Esophagus (tissue), 2 donors: ENCODE measurements at regions not wholly inside any gene's neighbourhood (a gene's known extent, or its start where the extent isn't known, plus 50 kb on each side); places are given as distances from the start of the nearest gene placed in this dataset.

Source experiments
- H3K27ac ChIP-seq, 2 donors: one replicate each; pipeline ENCODE4 v1.5.1; 2013; ENCODE audit warnings: low read depth in 2 of 2, mild to moderate bottlenecking in 2 of 2, inconsistent platforms in 1 of 2, low read length in 1 of 2, moderate library complexity in 1 of 2
- H3K27me3 ChIP-seq, 2 donors: one replicate each; pipeline ENCODE4 v1.6.1; 2013; ENCODE audit warnings: low read length in 2 of 2, control low read depth in 1 of 2, mild to moderate bottlenecking in 1 of 2; ENCODE audit not compliant: insufficient read depth in 2 of 2, control insufficient read depth in 1 of 2
- H3K36me3 ChIP-seq, 2 donors: one replicate each; pipeline ENCODE4 v1.6.1; 2013; ENCODE audit warnings: low read length in 1 of 2; ENCODE audit not compliant: control insufficient read depth in 2 of 2, insufficient read depth in 2 of 2
- H3K4me1 ChIP-seq, 2 donors: one replicate each; pipeline ENCODE4 v1.6.1; 2013; ENCODE audit warnings: low read length in 1 of 2; ENCODE audit not compliant: control insufficient read depth in 2 of 2, insufficient read depth in 2 of 2
- H3K4me3 ChIP-seq, 2 donors: one replicate each; pipeline ENCODE4 v1.5.1; 2013; ENCODE audit warnings: low read length in 2 of 2, mild to moderate bottlenecking in 2 of 2, low read depth in 1 of 2, moderate library complexity in 1 of 2
- H3K9me3 ChIP-seq, 2 donors: one replicate each; pipeline ENCODE4 v1.6.1; 2013; ENCODE audit warnings: mild to moderate bottlenecking in 2 of 2, low read depth in 1 of 2, low read length in 1 of 2, moderate library complexity in 1 of 2; ENCODE audit not compliant: control insufficient read depth in 2 of 2, insufficient read depth in 1 of 2
- WGBS, 2 donors: extraction: QIAGEN DNeasy Blood & Tissue Kit; methylation state at CpG; one replicate each; pipeline ENCODE4 v1.1.7; 2013; 5-methylcytosine and 5-hydroxymethylcytosine counted together
- donor health status: healthy with polysubstance abuse.
- donor health status: Bipolar disorder and iron deficiency.

- no peaks in the 10 kb centered on the region for H3K36me3 ChIP-seq
- no peak overlapping the region for H3K27ac ChIP-seq
- H3K9me3 ChIP-seq = no peaks in the 10 kb centered on the region
- no peak overlapping the region for H3K4me3 ChIP-seq
- no peaks in the 10 kb centered on the region for H3K27me3 ChIP-seq
- no peaks in the 10 kb centered on the region for H3K4me1 ChIP-seq
- 18 to 24% methylated on average over 1 of the region's 1 CpG for WGBS, 2 donors
Measured at GRCh38 chr16:62516001-62516400, 479.8 kb upstream of the CDH8 start.

GRCh38 chr16:62503073-62503472 lies 466.8 kb upstream of the CDH8 start:
- Histone ChIP-seq H3K9me3 (no peaks in the 10 kb centered on the region), H3K27me3 (no peaks in the 10 kb centered on the region), H3K27ac (no peak overlapping the region), H3K4me1 (no peaks in the 10 kb centered on the region), H3K36me3 (no peaks in the 10 kb centered on the region), H3K4me3 (no peak overlapping the region)
- 76 to 81% methylated on average over 3 of the region's 3 CpGs for WGBS, 2 donors

- Histone ChIP-seq H3K27me3 (no peaks in the 10 kb centered on the region), H3K4me3 (no peak overlapping the region), H3K4me1 (peaks cover 0 to 3% of the 10 kb centered on the region in 2 donors), H3K27ac (no peak overlapping the region), H3K36me3 (no peaks in the 10 kb centered on the region), H3K9me3 (peaks cover 16 to 35% of the 10 kb centered on the region in 2 donors)
- WGBS, 2 donors = 91 to 94% methylated on average over 7 of the region's 7 CpGs
Measured at GRCh38 chr16:62478903-62479458, 442.7 kb upstream of the CDH8 start.

- H3K27me3 ChIP-seq = no peaks in the 10 kb centered on the region
- 89 to 95% methylated on average over 3 of the region's 3 CpGs for WGBS, 2 donors
- peaks cover 0 to 3% of the 10 kb centered on the region in 2 donors for H3K4me1 ChIP-seq
- no peaks in the 10 kb centered on the region for H3K36me3 ChIP-seq
- H3K27ac ChIP-seq = no peak overlapping the region
- H3K4me3 ChIP-seq = no peak overlapping the region
- H3K9me3 ChIP-seq = peaks cover 18 to 37% of the 10 kb centered on the region in 2 donors
Measured at GRCh38 chr16:62477796-62478195, 441.6 kb upstream of the CDH8 start.

GRCh38 chr16:62475573-62475972 lies 439.3 kb upstream of the CDH8 start:
- Histone ChIP-seq H3K4me1 (peaks cover 0 to 3% of the 10 kb centered on the region in 2 donors), H3K27me3 (no peaks in the 10 kb centered on the region), H3K36me3 (no peaks in the 10 kb centered on the region), H3K9me3 (peaks cover 24 to 44% of the 10 kb centered on the region in 2 donors), H3K27ac (no peak overlapping the region), H3K4me3 (no peak overlapping the region)

- Histone ChIP-seq H3K4me1 (no peaks in the 10 kb centered on the region), H3K9me3 (no peaks in the 10 kb centered on the region)
- WGBS, 2 donors = 68 to 79% methylated on average over 2 of the region's 2 CpGs
Measured at GRCh38 chr16:62462971-62463370, 426.7 kb upstream of the CDH8 start.

GRCh38 chr16:62450291-62450690 lies 414.1 kb upstream of the CDH8 start:
- WGBS, 2 donors = 47 to 53% methylated on average over 5 of the region's 5 CpGs

More at GRCh38 chr16:62462971-62463370, 426.7 kb upstream of the CDH8 start:
- no peaks in the 10 kb centered on the region for H3K27me3 ChIP-seq
- no peak overlapping the region for H3K4me3 ChIP-seq
- no peaks in the 10 kb centered on the region for H3K36me3 ChIP-seq
- H3K27ac ChIP-seq = no peak overlapping the region

GRCh38 chr16:62445909-62446308 lies 409.7 kb upstream of the CDH8 start:
- no peaks in the 10 kb centered on the region for H3K36me3 ChIP-seq
- H3K27ac ChIP-seq = no peak overlapping the region
- 56 to 70% methylated on average over 2 of the region's 2 CpGs for WGBS, 2 donors
- no peaks in the 10 kb centered on the region for H3K9me3 ChIP-seq
- no peaks in the 10 kb centered on the region for H3K27me3 ChIP-seq
- no peaks in the 10 kb centered on the region for H3K4me1 ChIP-seq
- no peak overlapping the region for H3K4me3 ChIP-seq

More at GRCh38 chr16:62450291-62450690, 414.1 kb upstream of the CDH8 start:
- H3K4me3 ChIP-seq = no peak overlapping the region
- H3K4me1 ChIP-seq = no peaks in the 10 kb centered on the region
- no peaks in the 10 kb centered on the region for H3K36me3 ChIP-seq
- no peak overlapping the region for H3K27ac ChIP-seq
- H3K27me3 ChIP-seq = no peaks in the 10 kb centered on the region
- no peaks in the 10 kb centered on the region for H3K9me3 ChIP-seq

- no peaks in the 10 kb centered on the region for H3K27me3 ChIP-seq
- 77 to 83% methylated on average over 4 of the region's 4 CpGs for WGBS, 2 donors
- no peak overlapping the region for H3K4me3 ChIP-seq
- no peaks in the 10 kb centered on the region for H3K36me3 ChIP-seq
- no peaks in the 10 kb centered on the region for H3K4me1 ChIP-seq
- no peaks in the 10 kb centered on the region for H3K9me3 ChIP-seq
- no peak overlapping the region for H3K27ac ChIP-seq
Measured at GRCh38 chr16:62424206-62424605, 388.0 kb upstream of the CDH8 start.

- Histone ChIP-seq H3K4me3 (no peak overlapping the region), H3K27ac (no peak overlapping the region), H3K4me1 (no peaks in the 10 kb centered on the region), H3K27me3 (no peaks in the 10 kb centered on the region), H3K9me3 (peaks cover 3 to 5% of the 10 kb centered on the region in 2 donors), H3K36me3 (no peaks in the 10 kb centered on the region)
- WGBS, 2 donors = 61 to 65% methylated on average over 23 of the region's 23 CpGs
Measured at GRCh38 chr16:62408760-62409159, 372.5 kb upstream of the CDH8 start.
